ENCODE measurements at regions not wholly inside any gene's neighbourhood (a gene's known extent, or its start where the extent isn't known, plus 50 kb on each side); places are given as distances from the start of the nearest gene placed in this dataset.

DNA sequence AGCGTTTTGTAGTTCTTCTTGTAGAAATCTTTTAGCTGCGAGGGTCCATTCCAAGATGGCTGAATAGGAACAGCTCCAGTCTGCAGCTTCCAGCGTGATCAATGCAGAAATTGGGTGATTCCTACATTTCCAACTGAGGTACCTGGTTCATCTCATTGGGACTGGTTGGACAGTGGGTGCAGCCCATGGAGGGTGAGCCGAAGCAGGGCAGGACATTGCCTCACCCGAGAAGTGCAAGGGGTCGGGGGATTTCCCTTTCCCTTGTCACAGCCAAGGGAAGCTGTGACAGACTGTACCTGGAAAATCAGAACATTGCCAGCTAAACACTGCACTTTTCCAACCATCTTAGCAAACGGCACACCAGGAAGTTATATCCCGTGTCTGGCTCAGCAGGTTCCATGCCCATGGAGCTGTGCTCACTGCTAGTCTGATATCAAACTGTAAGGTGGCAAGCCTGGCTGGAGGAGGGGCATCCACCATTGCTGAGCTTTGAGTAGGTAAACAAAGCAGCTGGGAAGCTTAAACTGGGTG, 176.0 kb upstream of the SPRY2 start:
- DNase-seq, result no peak
- Histone ChIP-seq H3K27ac (no peak overlapping the region), H3K9me3 (no peaks in the 10 kb centered on the region), H3K27me3 (no peaks in the 10 kb centered on the region), H3K36me3 (no peaks in the 10 kb centered on the region), H3K4me3 (no peak overlapping the region), H3K4me1 (no peaks in the 10 kb centered on the region)
- intact Hi-C loops (cut with DNase I), result no loop called here
- TF ChIP-seq POLR2AphosphoS5 (IDR thresholded peaks at IDR 0.05) (no peak), EP300 (IDR thresholded peaks at IDR 0.05) (no peak), CTCF (IDR thresholded peaks at IDR 0.05) (no peak), POLR2A (IDR thresholded peaks at IDR 0.05) (no peak)
- 94 to 96% methylated on average over 8 of the region's 8 CpGs for WGBS, 2 donors

DNA sequence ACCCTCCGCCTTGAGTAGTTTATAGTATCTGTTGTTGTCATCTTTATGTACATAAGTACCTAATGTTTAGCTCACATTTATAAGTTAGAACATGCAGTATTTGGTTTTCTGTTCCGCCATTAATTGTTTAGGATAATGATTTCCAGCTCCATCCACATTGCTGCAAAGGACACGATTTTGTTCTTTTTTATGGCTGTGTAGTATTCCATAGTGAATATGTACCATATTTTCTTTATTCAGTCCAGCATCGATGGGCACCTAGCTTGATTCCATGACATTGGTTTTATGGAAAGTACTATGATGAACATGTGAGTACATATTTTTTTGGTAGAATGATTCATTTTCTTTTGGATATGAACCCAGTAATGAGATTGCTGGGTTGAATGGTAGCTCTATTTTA, 174.4 kb upstream of the SPRY2 start:
- DNase-seq, result no peak
- no peak for TF ChIP-seq EP300 (IDR thresholded peaks at IDR 0.05)
- no peak for TF ChIP-seq POLR2AphosphoS5 (IDR thresholded peaks at IDR 0.05)
- TF ChIP-seq CTCF (IDR thresholded peaks at IDR 0.05), result no peak
- no peak for TF ChIP-seq POLR2A (IDR thresholded peaks at IDR 0.05)
- WGBS, 2 donors, result 92 to 93% methylated on average over 4 of the region's 4 CpGs

DNA sequence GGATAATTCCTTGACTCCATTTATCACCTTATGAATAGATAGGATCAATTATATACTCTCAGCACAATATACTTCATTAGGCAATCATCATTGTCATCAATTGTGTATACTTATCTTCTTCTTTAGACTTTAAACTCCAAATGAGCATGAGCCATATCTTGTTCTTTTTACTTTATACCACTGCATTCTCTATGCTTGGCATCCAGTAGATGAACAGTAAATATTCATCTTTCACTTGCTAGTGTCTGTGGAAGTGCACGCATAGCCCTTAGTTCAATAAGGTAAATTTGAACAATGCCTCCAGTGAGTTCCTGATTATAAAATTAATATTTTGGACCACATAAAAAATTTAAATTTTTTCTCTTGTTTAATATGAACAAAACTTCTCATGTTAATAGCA, 172.3 kb upstream of the SPRY2 start:
- DNase-seq, result no peak
- Histone ChIP-seq H3K9me3 (no peaks in the 10 kb centered on the region), H3K4me3 (no peak overlapping the region), H3K4me1 (no peaks in the 10 kb centered on the region), H3K27me3 (no peaks in the 10 kb centered on the region), H3K36me3 (no peaks in the 10 kb centered on the region), H3K27ac (no peak overlapping the region)
- 79 to 84% methylated on average over 1 of the region's 1 CpG for WGBS, 2 donors
- TF ChIP-seq CTCF (IDR thresholded peaks at IDR 0.05) (no peak), POLR2A (IDR thresholded peaks at IDR 0.05) (no peak), POLR2AphosphoS5 (IDR thresholded peaks at IDR 0.05) (no peak), EP300 (IDR thresholded peaks at IDR 0.05) (no peak)
- intact Hi-C loops (cut with DNase I), result no loop called here

More for the DNA sequence above, 174.4 kb upstream of the SPRY2 start:
- Histone ChIP-seq H3K4me3 (no peak overlapping the region), H3K27me3 (no peaks in the 10 kb centered on the region), H3K4me1 (no peaks in the 10 kb centered on the region), H3K36me3 (no peaks in the 10 kb centered on the region), H3K9me3 (no peaks in the 10 kb centered on the region), H3K27ac (no peak overlapping the region)
- intact Hi-C loops (cut with DNase I), result no loop called here

DNA sequence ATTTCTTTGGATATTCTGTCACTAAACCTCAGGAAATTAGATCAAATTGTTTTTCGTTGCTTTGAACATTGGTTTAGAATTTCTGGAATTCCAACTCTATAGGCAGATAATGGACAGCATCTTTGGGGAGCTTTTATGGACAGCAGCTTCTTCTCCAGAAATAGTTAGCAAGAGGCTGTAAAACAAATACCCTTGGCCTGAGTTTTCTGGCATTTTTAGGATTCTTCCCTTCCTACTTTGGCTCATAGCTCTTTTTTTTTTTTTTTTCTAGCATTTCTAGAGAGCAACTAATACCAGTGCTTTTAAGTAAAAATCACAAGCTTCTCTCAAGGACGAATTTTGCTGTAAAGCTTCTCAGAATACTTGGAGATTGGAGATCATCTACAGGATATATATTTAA, 169.8 kb upstream of the SPRY2 start:
- intact Hi-C loops (cut with DNase I), result no loop called here
- no peak for TF ChIP-seq POLR2AphosphoS5 (IDR thresholded peaks at IDR 0.05)
- no peak for TF ChIP-seq POLR2A (IDR thresholded peaks at IDR 0.05)
- no peak for TF ChIP-seq EP300 (IDR thresholded peaks at IDR 0.05)
- TF ChIP-seq CTCF (IDR thresholded peaks at IDR 0.05), result no peak

DNA sequence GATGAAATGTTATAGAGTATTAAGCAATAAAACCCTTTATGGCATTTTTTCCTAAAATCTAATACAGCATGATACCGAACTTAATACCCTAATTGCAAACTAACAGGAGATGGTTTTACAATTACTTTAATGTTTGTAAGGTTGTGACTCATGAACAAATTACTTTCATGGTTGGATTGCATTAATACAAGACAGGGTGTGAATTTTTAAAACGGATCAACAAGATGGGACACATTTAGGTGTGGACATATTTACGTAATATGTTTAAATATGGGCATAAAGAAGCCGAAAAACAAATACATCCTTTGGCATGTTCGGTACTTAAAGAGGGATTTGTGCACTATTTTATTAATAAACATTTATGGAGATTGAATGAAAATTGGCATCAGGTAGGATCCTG, 168.3 kb upstream of the SPRY2 start:
- Histone ChIP-seq H3K4me3 (no peak overlapping the region), H3K36me3 (no peaks in the 10 kb centered on the region), H3K27me3 (no peaks in the 10 kb centered on the region), H3K4me1 (no peaks in the 10 kb centered on the region), H3K9me3 (peaks cover 0 to 6% (median 2%) of the 10 kb centered on the region in 4 donors), H3K27ac (no peak overlapping the region)
- DNase-seq, result no peak
- intact Hi-C loops (cut with DNase I), result no loop called here
- 87 to 93% methylated on average over 5 of the region's 5 CpGs for WGBS, 2 donors
- TF ChIP-seq CTCF (IDR thresholded peaks at IDR 0.05), result no peak
- TF ChIP-seq POLR2AphosphoS5 (IDR thresholded peaks at IDR 0.05), result no peak
- no peak for TF ChIP-seq POLR2A (IDR thresholded peaks at IDR 0.05)
- TF ChIP-seq EP300 (IDR thresholded peaks at IDR 0.05), result no peak

More for the DNA sequence above, 169.8 kb upstream of the SPRY2 start:
- Histone ChIP-seq H3K9me3 (peaks cover 0 to 4% (median 0%) of the 10 kb centered on the region in 4 donors), H3K36me3 (no peaks in the 10 kb centered on the region), H3K4me3 (no peak overlapping the region), H3K27me3 (no peaks in the 10 kb centered on the region), H3K27ac (no peak overlapping the region), H3K4me1 (no peaks in the 10 kb centered on the region)
- no peak for DNase-seq
- 76 to 78% methylated on average over 2 of the region's 2 CpGs for WGBS, 2 donors

Measured in sigmoid colon (tissue), 6 donors.